GM12878 (cell line): ENCODE measurements at regions not wholly inside any gene's neighbourhood (a gene's known extent, or its start where the extent isn't known, plus 50 kb on each side); places are given as distances from the start of the nearest gene placed in this dataset.

Source experiments
- ATAC-seq: fragments of 200-7000 bp; cut with Tn5 transposase; 3 replicates; pipeline ENCODE4 v1.9.1; 2020; ENCODE audit warnings: mild to moderate bottlenecking, moderate library complexity
- BruUV-seq: library from RNA; stranded (reverse); fragments of 400-500 nt; replicated peaks from 2 replicates; lab custom pipeline; 2021; lab: Mats Ljungman, UMichigan
- CTCF ChIA-PET: fragments of 300-600 bp; sonication (Branson Sonifier 250); formaldehyde crosslinking; extraction: SDS; loops from one replicate; lab custom pipeline; 2021; ENCODE audit warnings: inconsistent platforms; lab: Yijun Ruan, JAX
- POLR2A ChIA-PET: fragments of 350-600 bp; formaldehyde crosslinking; extraction: SDS; loops from one replicate; lab custom pipeline; 2021; ENCODE audit warnings: inconsistent platforms; lab: Charles Lee
- RAD21 ChIA-PET: fragments of 300-600 bp; sonication (Branson Sonifier 250); formaldehyde crosslinking; loops from one replicate; lab custom pipeline; 2023; ENCODE audit warnings: antibody characterized with exemption; ENCODE audit not compliant: unreplicated experiment; lab: Charles Lee
- SMC1A ChIA-PET: fragments of 300-600 bp; sonication (Branson Sonifier 250); formaldehyde crosslinking; loops from one replicate; lab custom pipeline; 2023; ENCODE audit not compliant: unreplicated experiment, uncharacterized antibody; lab: Charles Lee
- DNase-seq: peaks from one replicate; pipeline ENCODE4 v3.0.0-alpha.2; 2011; ENCODE audit warnings: low read depth, low spot score
- FAIRE-seq: peaks from 3 replicates; lab custom pipeline; 2011; peaks lifted over from hg19 to GRCh38; lab: Jason Lieb, UNC
- H2AFZ ChIP-seq: 2 replicates; pipeline ENCODE4 v1.6.0; 2011; ENCODE audit warnings: low read depth, low read length, control low read depth; ENCODE audit not compliant: control insufficient read depth
- H3K27ac ChIP-seq: 2 replicates; pipeline ENCODE4 v1.5.1; 2011; ENCODE audit warnings: control low read depth; ENCODE audit not compliant: control insufficient read depth, insufficient read depth
- H3K27me3 ChIP-seq, 2 experiments: replicated peaks in 1 of 2; 2 replicates each; pipeline versions ENCODE4 v1.6.0 to v1.6.1; 2011; ENCODE audit warnings: low read length in 1 of 2; ENCODE audit not compliant: control insufficient read depth in 2 of 2, insufficient read depth in 2 of 2
- H3K36me3 ChIP-seq, 2 experiments: 2 replicates each; pipeline ENCODE4 v1.5.1; 2011; ENCODE audit warnings: low read length in 1 of 2; ENCODE audit not compliant: control insufficient read depth in 2 of 2, insufficient read depth in 2 of 2
- H3K4me1 ChIP-seq: 2 replicates; pipeline ENCODE4 v1.6.1; 2011; ENCODE audit warnings: mild to moderate bottlenecking, low read length, moderate library complexity, mixed read lengths; ENCODE audit not compliant: control insufficient read depth, insufficient read depth
- H3K4me2 ChIP-seq: 2 replicates; pipeline ENCODE4 v1.6.0; 2011; ENCODE audit warnings: control low read depth; ENCODE audit not compliant: control insufficient read depth, insufficient read depth
- H3K4me3 ChIP-seq: fragments of 200-600 bp; sonication (generic); 2 replicates; pipeline ENCODE4 v1.5.1; 2016
- H3K79me2 ChIP-seq: 2 replicates; pipeline ENCODE4 v1.6.0; 2011; ENCODE audit warnings: low read length; ENCODE audit not compliant: control insufficient read depth, insufficient read depth
- H3K9ac ChIP-seq: 2 replicates; pipeline ENCODE4 v1.8.0; 2011; ENCODE audit warnings: low read length, control low read depth, mixed read lengths; ENCODE audit not compliant: control insufficient read depth, insufficient read depth
- H3K9me3 ChIP-seq: replicated peaks from 3 replicates; pipeline ENCODE4 v1.5.1; 2011; ENCODE audit warnings: mild to moderate bottlenecking, low read length; ENCODE audit not compliant: control insufficient read depth, insufficient read depth
- H4K20me1 ChIP-seq: 2 replicates; pipeline ENCODE4 v1.6.0; 2011; ENCODE audit not compliant: control insufficient read depth, insufficient read depth
- CEBPZ ChIP-seq: fragments of 150-350 bp; IDR thresholded peaks from 2 replicates; pipeline ENCODE4 v1.6.1; 2016; ENCODE audit warnings: low read depth, low read length
- SPI1 ChIP-seq: IDR thresholded peaks from 2 replicates; pipeline ENCODE4 v1.6.1; 2011; ENCODE audit warnings: low read depth, mild to moderate bottlenecking, low read length, moderate library complexity, borderline replicate concordance; ENCODE audit not compliant: insufficient read depth
- SUZ12 ChIP-seq: fragments of 200-600 bp; sonication (generic); IDR thresholded peaks from one replicate; pipeline ENCODE4 v1.6.1; 2018; ENCODE audit warnings: antibody characterized with exemption, mild to moderate bottlenecking; ENCODE audit not compliant: unreplicated experiment
- ZNF592 ChIP-seq: fragments of 450-650 bp; IDR thresholded peaks from 2 replicates; pipeline ENCODE4 v1.6.1; 2017; ENCODE audit warnings: mild to moderate bottlenecking, moderate library complexity
- WGBS: methylation state at CpG from one replicate; pipeline ENCODE4 v1.1.6; 2016; ENCODE audit warnings: low lambda C conversion rate; ENCODE audit not compliant: insufficient replicate concordance, insufficient coverage; ENCODE audit errors: missing lambda C conversion rate; 5-methylcytosine and 5-hydroxymethylcytosine counted together
- in situ Hi-C: fragments of 300-500 bp; cut with MboI; formaldehyde crosslinking; loops from 9 replicates; pipeline ENCODE4 v1.14.3; 2018; ENCODE audit warnings: mixed read lengths
- intact Hi-C: fragments of 100-400 bp; cut with micrococcal nuclease; formaldehyde crosslinking; loops from one replicate; pipeline ENCODE4 v1.14.2; 2022; ENCODE audit not compliant: unreplicated experiment

GRCh38 chr6:7008451-7008988, 99.2 kb upstream of the RREB1 start (continued):
- TF ChIP-seq ZNF592 (no peak), SUZ12 (no peak)

GRCh38 chr6:7016226-7016625, 91.5 kb upstream of the RREB1 start:
- Histone ChIP-seq H3K79me2 (no peaks in the 10 kb centered on the region), H3K27me3 (no peaks in the 10 kb centered on the region), H3K9ac (no peak overlapping the region)
- SMC1A ChIA-PET, result interaction anchor here (1.0 kb wide), 1 partner anchor 228 kb away, joined by 3 read pairs; no protein-coding TSS in a partner anchor
- TF ChIP-seq SPI1 (peak; percentile 40; the same call in 1 of the 2 replicates), CEBPZ (no peak)
- TF ChIP-seq, all 136 proteins: peak for 1
- peaks cover 10% of the 10 kb centered on the region for H3K4me1 ChIP-seq
- ChIA-PET CTCF (no interaction called here), POLR2A (no interaction called here), RAD21 (no interaction called here)
- no peak for FAIRE-seq
- H3K9me3 ChIP-seq, result no peaks in the 10 kb centered on the region
- 64% methylated on average over 8 of the region's 8 CpGs for WGBS
- in situ Hi-C loops, result no loop called here
- no peak for DNase-seq
- no peak overlapping the region for H2AFZ ChIP-seq
- no peak; the same call in 2 of the 3 replicates for ATAC-seq
- H3K36me3 ChIP-seq, result no peaks in the 10 kb centered on the region
- no TSS peak for BruUV-seq
- H4K20me1 ChIP-seq, result no peaks in the 10 kb centered on the region
- no peak overlapping the region for H3K4me2 ChIP-seq
- no peak overlapping the region for H3K4me3 ChIP-seq
- no peak overlapping the region for H3K27ac ChIP-seq
- intact Hi-C loops, result no loop called here
